Sigmoid colon (tissue), 6 donors: ENCODE measurements at regions not wholly inside any gene's neighbourhood (a gene's known extent, or its start where the extent isn't known, plus 50 kb on each side); places are given as distances from the start of the nearest gene placed in this dataset.

Experiments used
- DNase-seq: peaks from one replicate; pipeline ENCODE4 v3.0.0-alpha.2; 2019
- H3K27ac ChIP-seq, 4 donors: fragments of 200-600 bp; sonication (generic); one replicate each; pipeline ENCODE4 v1.5.1; 2016 to 2019; ENCODE audit warnings: mild to moderate bottlenecking in 1 of 4
- H3K27me3 ChIP-seq, 3 donors: fragments of 200-600 bp; sonication (generic); one replicate each; pipeline ENCODE4 v1.5.1; 2019; ENCODE audit warnings: mild to moderate bottlenecking in 1 of 3
- H3K36me3 ChIP-seq, 4 donors: fragments of 200-600 bp; sonication (generic); one replicate each; pipeline ENCODE4 v1.5.1; 2016 to 2019
- H3K4me1 ChIP-seq, 4 donors: fragments of 200-600 bp; sonication (generic); one replicate each; pipeline ENCODE4 v1.5.1; 2017 to 2019
- H3K4me3 ChIP-seq, 4 donors: fragments of 200-600 bp; sonication (generic); one replicate each; pipeline ENCODE4 v1.5.1; 2017 to 2019; ENCODE audit warnings: mild to moderate bottlenecking in 2 of 4, moderate library complexity in 1 of 4
- H3K9me3 ChIP-seq, 4 donors: fragments of 200-600 bp in 3 of 4; sonication (generic) in 3 of 4; one replicate each; pipeline versions ENCODE4 v1.5.1 to v1.6.1; 2013 to 2019
- CTCF ChIP-seq, 4 experiments: fragments of 450-650 bp in 3 of 4; fragments of 200-600 bp in 1 of 4; IDR thresholded peaks; one replicate each; pipeline ENCODE4 v1.5.1; 2016 to 2019; ENCODE audit warnings: antibody characterized with exemption in 4 of 4, mild to moderate bottlenecking in 3 of 4, moderate library complexity in 2 of 4
- EP300 ChIP-seq, 4 donors: sonication (generic); formaldehyde crosslinking; IDR thresholded peaks; one replicate each; pipeline ENCODE4 v1.6.1; 2017; ENCODE audit warnings: antibody characterized with exemption in 4 of 4
- POLR2A ChIP-seq, 2 donors: fragments of 450-650 bp; IDR thresholded peaks; one replicate each; pipeline ENCODE4 v1.6.1; 2016; ENCODE audit warnings: antibody characterized with exemption in 2 of 2, mild to moderate bottlenecking in 2 of 2, moderate library complexity in 2 of 2
- POLR2AphosphoS5 ChIP-seq, 4 donors: sonication (generic); formaldehyde crosslinking; IDR thresholded peaks; one replicate each; pipeline ENCODE4 v1.6.1; 2017; ENCODE audit warnings: antibody characterized with exemption in 4 of 4
- WGBS, 2 donors: extraction: QIAGEN DNeasy Blood & Tissue Kit; methylation state at CpG; one replicate each; pipeline ENCODE4 v1.1.7; 2013; 5-methylcytosine and 5-hydroxymethylcytosine counted together
- intact Hi-C: fragments of 100-400 bp; cut with DNase I; formaldehyde crosslinking; loops from one replicate; pipeline ENCODE4 v1.15.1; 2023
- donor health status: healthy with polysubstance abuse.
- donor health status: healthy.

GRCh38 chr13:109924376-109924775 lies 138.0 kb upstream of the IRS2 start:
- intact Hi-C loops = no loop called here
- Histone ChIP-seq H3K27me3 (no peaks in the 10 kb centered on the region), H3K36me3 (no peaks in the 10 kb centered on the region), H3K9me3 (no peaks in the 10 kb centered on the region), H3K4me3 (no peak overlapping the region), H3K27ac (no peak overlapping the region), H3K4me1 (no peaks in the 10 kb centered on the region)
- DNase-seq = no peak
- no peak for TF ChIP-seq CTCF (IDR thresholded peaks at IDR 0.05)
- no peak for TF ChIP-seq EP300 (IDR thresholded peaks at IDR 0.05)
- no peak for TF ChIP-seq POLR2AphosphoS5 (IDR thresholded peaks at IDR 0.05)
- no peak for TF ChIP-seq POLR2A (IDR thresholded peaks at IDR 0.05)
- WGBS, 2 donors = 71 to 79% methylated on average over 1 of the region's 1 CpG

GRCh38 chr13:109922518-109922917 lies 136.1 kb upstream of the IRS2 start:
- H3K27ac ChIP-seq = no peak overlapping the region
- TF ChIP-seq POLR2AphosphoS5 (IDR thresholded peaks at IDR 0.05) (no peak), CTCF (IDR thresholded peaks at IDR 0.05) (no peak), EP300 (IDR thresholded peaks at IDR 0.05) (no peak), POLR2A (IDR thresholded peaks at IDR 0.05) (no peak)
- no peak overlapping the region for H3K4me3 ChIP-seq
- H3K9me3 ChIP-seq = no peaks in the 10 kb centered on the region
- WGBS, 2 donors = 76 to 84% methylated on average over 2 of the region's 2 CpGs
- H3K27me3 ChIP-seq = no peaks in the 10 kb centered on the region
- no peaks in the 10 kb centered on the region for H3K4me1 ChIP-seq
- intact Hi-C loops = no loop called here
- H3K36me3 ChIP-seq = no peaks in the 10 kb centered on the region
- no peak for DNase-seq

GRCh38 chr13:109919715-109920375 lies 133.5 kb upstream of the IRS2 start:
- intact Hi-C loops = no loop called here
- H3K9me3 ChIP-seq = no peaks in the 10 kb centered on the region
- WGBS, 2 donors = 86 to 92% methylated on average over 4 of the region's 4 CpGs
- no peak overlapping the region for H3K4me3 ChIP-seq
- DNase-seq = no peak
- TF ChIP-seq POLR2AphosphoS5 (IDR thresholded peaks at IDR 0.05) = no peak
- no peak for TF ChIP-seq POLR2A (IDR thresholded peaks at IDR 0.05)
- H3K27ac ChIP-seq = no peak overlapping the region
- no peaks in the 10 kb centered on the region for H3K4me1 ChIP-seq
- H3K27me3 ChIP-seq = no peaks in the 10 kb centered on the region
- H3K36me3 ChIP-seq = no peaks in the 10 kb centered on the region

GRCh38 chr13:109918179-109918711 lies 131.9 kb upstream of the IRS2 start:
- intact Hi-C loops = no loop called here
- Histone ChIP-seq H3K4me1 (no peaks in the 10 kb centered on the region), H3K36me3 (no peaks in the 10 kb centered on the region), H3K27ac (no peak overlapping the region), H3K9me3 (no peaks in the 10 kb centered on the region), H3K27me3 (no peaks in the 10 kb centered on the region), H3K4me3 (no peak overlapping the region)
- TF ChIP-seq CTCF (IDR thresholded peaks at IDR 0.05) = no peak
- no peak for TF ChIP-seq EP300 (IDR thresholded peaks at IDR 0.05)
- TF ChIP-seq POLR2A (IDR thresholded peaks at IDR 0.05) = no peak
- no peak for TF ChIP-seq POLR2AphosphoS5 (IDR thresholded peaks at IDR 0.05)
- 88 to 91% methylated on average over 9 of the region's 9 CpGs for WGBS, 2 donors
- DNase-seq = no peak

GRCh38 chr13:109917422-109917821 lies 131.0 kb upstream of the IRS2 start:
- Histone ChIP-seq H3K27ac (no peak overlapping the region), H3K4me1 (no peaks in the 10 kb centered on the region), H3K4me3 (no peak overlapping the region), H3K36me3 (no peaks in the 10 kb centered on the region), H3K9me3 (no peaks in the 10 kb centered on the region), H3K27me3 (no peaks in the 10 kb centered on the region)
- DNase-seq = no peak
- intact Hi-C loops = no loop called here
- WGBS, 2 donors = 32 to 63% methylated on average over 1 of the region's 1 CpG
- TF ChIP-seq POLR2AphosphoS5 (IDR thresholded peaks at IDR 0.05) (no peak), CTCF (IDR thresholded peaks at IDR 0.05) (no peak), POLR2A (IDR thresholded peaks at IDR 0.05) (no peak), EP300 (IDR thresholded peaks at IDR 0.05) (no peak)
